OCI-LY3 (cell line): ENCODE measurements at regions not wholly inside any gene's neighbourhood (a gene's known extent, or its start where the extent isn't known, plus 50 kb on each side); places are given as distances from the start of the nearest gene placed in this dataset.

Experiments used
- CTCF ChIP-seq: fragments of 200-600, 300-600 bp; sonication (generic); IDR thresholded peaks from 2 replicates; pipeline ENCODE4 v1.5.1; 2014; ENCODE audit warnings: antibody characterized with exemption, low read length, low read depth
- EZH2phosphoT487 ChIP-seq: fragments of 200-600 bp; shearing (Covaris generic); IDR thresholded peaks from 2 replicates; pipeline ENCODE4 v1.6.1; 2018; ENCODE audit warnings: antibody characterized with exemption, mixed run types, low read depth

- TF ChIP-seq EZH2phosphoT487 (no peak), CTCF (no peak)
These were observed 664.7 kb upstream of the SORCS1 start for GRCh38 chr10:107829161-107829560.
